EH (cell line): ENCODE measurements at regions not wholly inside any gene's neighbourhood (a gene's known extent, or its start where the extent isn't known, plus 50 kb on each side); places are given as distances from the start of the nearest gene placed in this dataset.
"Not testable (repeated sequence)": the region's sequence is repeated elsewhere in the genome, so short reads cannot be mapped to it uniquely, and the experiment has no call there.

Source experiments
- DNase-seq: peaks from one replicate; pipeline ENCODE4 v3.0.0-alpha.2; 2015; ENCODE audit warnings: low read depth

GRCh38 chr2:234374150-234374508, 122.8 kb downstream of the ARL4C start:
- DNase-seq: no peak

GRCh38 chr2:234373481-234374149, 123.3 kb downstream of the ARL4C start:
- DNase-seq: no peak

- DNase-seq: no peak
Measured at GRCh38 chr2:234373060-234373459, 123.8 kb downstream of the ARL4C start.

GRCh38 chr2:234372506-234372905, 124.4 kb downstream of the ARL4C start:
- DNase-seq: no peak

GRCh38 chr2:234368861-234369261, 128.0 kb downstream of the ARL4C start:
- peak; percentile 21 for DNase-seq

- DNase-seq: no peak
Measured at GRCh38 chr2:234366891-234367290, 130.0 kb downstream of the ARL4C start.

- DNase-seq: no peak
Measured at GRCh38 chr2:234364661-234365060, 132.2 kb downstream of the ARL4C start.

- no peak for DNase-seq
Measured at GRCh38 chr2:234363647-234364294, 133.1 kb downstream of the ARL4C start.

GRCh38 chr2:234363011-234363487, 133.8 kb downstream of the ARL4C start:
- peak; percentile 29 for DNase-seq

- not testable (repeated sequence) for DNase-seq
Measured at GRCh38 chr2:234360313-234360975, 136.4 kb downstream of the ARL4C start.

- no peak for DNase-seq
Measured at GRCh38 chr2:234357666-234358065, 139.2 kb downstream of the ARL4C start.

GRCh38 chr2:234355808-234356365, 141.0 kb downstream of the ARL4C start:
- DNase-seq: no peak

GRCh38 chr2:234355021-234355720, 141.7 kb downstream of the ARL4C start:
- no peak for DNase-seq

- DNase-seq: no peak
Measured at GRCh38 chr2:234352270-234352669, 144.6 kb downstream of the ARL4C start.

GRCh38 chr2:234351866-234352265, 145.0 kb downstream of the ARL4C start:
- not testable (repeated sequence) for DNase-seq

GRCh38 chr2:234348081-234348480, 148.8 kb downstream of the ARL4C start:
- DNase-seq: peak; percentile 66

GRCh38 chr2:234345921-234346320, 151.0 kb downstream of the ARL4C start:
- DNase-seq: no peak

- no peak for DNase-seq
Measured at GRCh38 chr2:234344012-234344411, 152.9 kb downstream of the ARL4C start.

GRCh38 chr2:234343372-234343771, 153.5 kb downstream of the ARL4C start:
- DNase-seq: no peak

GRCh38 chr2:234341306-234341985, 155.4 kb downstream of the ARL4C start:
- DNase-seq: peak; percentile 91

- no peak for DNase-seq
Measured at GRCh38 chr2:234339501-234339900, 157.4 kb downstream of the ARL4C start.

GRCh38 chr2:234339011-234339410, 157.9 kb downstream of the ARL4C start:
- DNase-seq: no peak
